MM.1S (cell line): ENCODE measurements at regions not wholly inside any gene's neighbourhood (a gene's known extent, or its start where the extent isn't known, plus 50 kb on each side); places are given as distances from the start of the nearest gene placed in this dataset.

Experiments
- DNase-seq: peaks from one replicate; pipeline ENCODE4 v3.0.0-alpha.2; 2015
- H2AFZ ChIP-seq: fragments of 300-600 bp; sonication (generic); 2 replicates; pipeline ENCODE4 v1.6.0; 2016; ENCODE audit warnings: antibody characterized with exemption, low read length
- H3F3A ChIP-seq: fragments of 300-600 bp; sonication (generic); 2 replicates; pipeline ENCODE4 v1.6.1; 2016; ENCODE audit warnings: mild to moderate bottlenecking, antibody characterized with exemption, low read length, moderate library complexity, mixed read lengths; ENCODE audit not compliant: insufficient read depth
- H3K27ac ChIP-seq: fragments of 300-600 bp; sonication (generic); 2 replicates; pipeline ENCODE4 v1.5.1; 2016; ENCODE audit warnings: mild to moderate bottlenecking, low read length
- H3K27me3 ChIP-seq: fragments of 300-600 bp; sonication (generic); replicated peaks from 2 replicates; pipeline ENCODE4 v1.6.0; 2016; ENCODE audit warnings: low read length; ENCODE audit not compliant: insufficient read depth
- H3K36me3 ChIP-seq: fragments of 300-600 bp; sonication (generic); replicated peaks from 2 replicates; pipeline ENCODE4 v1.6.1; 2016; ENCODE audit warnings: mild to moderate bottlenecking, low read length, mixed read lengths; ENCODE audit not compliant: insufficient read depth
- H3K4me1 ChIP-seq: fragments of 300-600 bp; sonication (generic); 2 replicates; pipeline ENCODE4 v1.6.1; 2016; ENCODE audit warnings: low read length, mixed read lengths
- H3K4me2 ChIP-seq: fragments of 300-600 bp; sonication (generic); 2 replicates; pipeline ENCODE4 v1.6.0; 2016; ENCODE audit warnings: low read depth, low read length
- H3K4me3 ChIP-seq: fragments of 300-600 bp; sonication (generic); 2 replicates; pipeline ENCODE4 v1.5.1; 2016; ENCODE audit warnings: low read length, mixed read lengths
- H3K79me2 ChIP-seq: fragments of 300-600 bp; sonication (generic); 2 replicates; pipeline ENCODE4 v1.6.1; 2016; ENCODE audit warnings: mixed run types, low read length, mixed read lengths
- H3K9ac ChIP-seq: fragments of 300-600 bp; sonication (generic); 2 replicates; pipeline ENCODE4 v1.6.1; 2016; ENCODE audit warnings: low read length, mixed read lengths
- H3K9me2 ChIP-seq: fragments of 300-600 bp; sonication (generic); replicated peaks from 2 replicates; pipeline ENCODE4 v1.6.1; 2016; ENCODE audit warnings: mild to moderate bottlenecking, low read length, mixed read lengths; ENCODE audit not compliant: insufficient read depth
- H3K9me3 ChIP-seq: fragments of 300-600 bp; sonication (generic); replicated peaks from 2 replicates; pipeline ENCODE4 v1.6.1; 2016; ENCODE audit warnings: mild to moderate bottlenecking, low read length, mixed read lengths; ENCODE audit not compliant: insufficient read depth
- H4K20me1 ChIP-seq: fragments of 300-600 bp; sonication (generic); 2 replicates; pipeline ENCODE4 v1.6.1; 2016; ENCODE audit warnings: mild to moderate bottlenecking, low read length, moderate library complexity, mixed read lengths; ENCODE audit not compliant: insufficient read depth
- CTCF ChIP-seq: fragments of 300-600 bp; sonication (generic); IDR thresholded peaks from 2 replicates; pipeline ENCODE4 v1.5.1; 2016; ENCODE audit warnings: antibody characterized with exemption, low read length, mixed read lengths
- EZH2 ChIP-seq: fragments of 300-600 bp; sonication (generic); optimal IDR thresholded peaks from 2 replicates; pipeline ENCODE3; 2017; ENCODE audit warnings: low read depth, mild to moderate bottlenecking, antibody characterized with exemption, low read length, mixed read lengths
- EZH2phosphoT487 ChIP-seq: fragments of 300-600 bp; sonication (generic); IDR thresholded peaks from 2 replicates; pipeline ENCODE4 v1.6.1; 2018; ENCODE audit warnings: antibody characterized with exemption, low read length

GRCh38 chr2:122174061-122174460 lies 418.6 kb downstream of the TSN start:
- no peaks in the 10 kb centered on the region for H3K9me3 ChIP-seq
- H3K27ac ChIP-seq, result no peak overlapping the region
- no peak for DNase-seq
- H4K20me1 ChIP-seq, result no peaks in the 10 kb centered on the region
- no peak overlapping the region for H3K4me2 ChIP-seq
- no peaks in the 10 kb centered on the region for H3F3A ChIP-seq
- H2AFZ ChIP-seq, result no peak overlapping the region
- no peaks in the 10 kb centered on the region for H3K36me3 ChIP-seq
- TF ChIP-seq EZH2phosphoT487, result no peak
- no peak for TF ChIP-seq EZH2
- TF ChIP-seq CTCF, result no peak
- no peak overlapping the region for H3K4me3 ChIP-seq
- H3K27me3 ChIP-seq, result no peaks in the 10 kb centered on the region
- H3K9ac ChIP-seq, result no peak overlapping the region
- H3K4me1 ChIP-seq, result no peaks in the 10 kb centered on the region
- no peaks in the 10 kb centered on the region for H3K9me2 ChIP-seq
- no peaks in the 10 kb centered on the region for H3K79me2 ChIP-seq

GRCh38 chr2:122179492-122180165 lies 424.2 kb downstream of the TSN start:
- H3K9ac ChIP-seq, result no peak overlapping the region
- no peaks in the 10 kb centered on the region for H3F3A ChIP-seq
- H3K4me1 ChIP-seq, result no peaks in the 10 kb centered on the region
- H3K27me3 ChIP-seq, result no peaks in the 10 kb centered on the region
- H3K9me2 ChIP-seq, result no peaks in the 10 kb centered on the region
- no peak overlapping the region for H3K4me3 ChIP-seq
- no peaks in the 10 kb centered on the region for H4K20me1 ChIP-seq
- no peak overlapping the region for H3K27ac ChIP-seq
- DNase-seq, result no peak
- H3K79me2 ChIP-seq, result no peaks in the 10 kb centered on the region
- no peak overlapping the region for H2AFZ ChIP-seq
- TF ChIP-seq EZH2 (no peak), EZH2phosphoT487 (no peak), CTCF (no peak)
- no peaks in the 10 kb centered on the region for H3K9me3 ChIP-seq
- no peaks in the 10 kb centered on the region for H3K36me3 ChIP-seq
- H3K4me2 ChIP-seq, result no peak overlapping the region

GRCh38 chr2:122180972-122181371 lies 425.5 kb downstream of the TSN start:
- no peaks in the 10 kb centered on the region for H3K36me3 ChIP-seq
- no peak overlapping the region for H2AFZ ChIP-seq
- no peak overlapping the region for H3K4me3 ChIP-seq
- no peak overlapping the region for H3K9ac ChIP-seq
- no peaks in the 10 kb centered on the region for H3K27me3 ChIP-seq
- no peaks in the 10 kb centered on the region for H3F3A ChIP-seq
- no peak overlapping the region for H3K27ac ChIP-seq
- H3K9me2 ChIP-seq, result no peaks in the 10 kb centered on the region
- DNase-seq, result no peak
- H3K9me3 ChIP-seq, result no peaks in the 10 kb centered on the region
- no peak overlapping the region for H3K4me2 ChIP-seq
- H4K20me1 ChIP-seq, result no peaks in the 10 kb centered on the region
- no peaks in the 10 kb centered on the region for H3K4me1 ChIP-seq
- H3K79me2 ChIP-seq, result no peaks in the 10 kb centered on the region
- TF ChIP-seq EZH2, result no peak
- TF ChIP-seq CTCF, result no peak
- TF ChIP-seq EZH2phosphoT487, result no peak
